ENCODE measurements at regions not wholly inside any gene's neighbourhood (a gene's known extent, or its start where the extent isn't known, plus 50 kb on each side); places are given as distances from the start of the nearest gene placed in this dataset.

GRCh38 chr7:149552799-149553198, 55.2 kb upstream of the ZNF746 start:
- Histone ChIP-seq H3K27me3 (ENCODE audit: control insufficient read depth in 1 of 2, insufficient read depth in 2 of 2, low read length in 2 of 2) (no peaks in the 10 kb centered on the region), H3K79me2 (ENCODE audit: insufficient read depth, low read length) (no peaks in the 10 kb centered on the region), H3K4me3 (replicated peaks in 1 of 3; ENCODE audit: insufficient read depth in 1 of 3, low read depth in 2 of 3, low read length in 3 of 3) (no peak overlapping the region), H2AFZ (ENCODE audit: low read length) (no peak overlapping the region), H3K36me3 (replicated peaks in 1 of 2; ENCODE audit: control insufficient read depth in 1 of 2, insufficient read depth in 2 of 2, low read length in 2 of 2) (peaks cover 17 to 59% of the 10 kb centered on the region in 2 experiments), H3K9ac (ENCODE audit: insufficient read depth, low read depth, low read length) (no peak overlapping the region), H3K4me2 (ENCODE audit: low read depth, low read length) (no peak overlapping the region), H3K9me3 (ENCODE audit: low read length) (no peaks in the 10 kb centered on the region), H3K4me1 (ENCODE audit: insufficient read depth, low read length) (no peaks in the 10 kb centered on the region), H4K20me1 (ENCODE audit: insufficient read depth, low read length) (no peaks in the 10 kb centered on the region), H3K27ac (ENCODE audit: extremely low read length, insufficient read depth, low read length) (no peak overlapping the region)
- POLR2A ChIA-PET, result no interaction called here
- in situ Hi-C loops (cut with HindIII; ENCODE audit: extremely low pct_ligation_motif_present, low pct_unique_long_range_greater_than_20kb), result no loop called here
- no peak for DNase-seq (ENCODE audit: low spot score)
- intact Hi-C loops (cut with micrococcal nuclease; ENCODE audit: unreplicated experiment), result no loop called here
- CTCF ChIA-PET (ENCODE audit: low intra/inter-chr PET ratio, low total read pairs), result no interaction called here
- no peak for FAIRE-seq
- no TSS peak for BruUV-seq (replicated peaks)
- ATAC-seq, result no peak
- WGBS (ENCODE audit: low lambda C conversion rate), result 94% methylated on average over 3 of the region's 3 CpGs
- TF ChIP-seq ZNF598 (CRISPR knock-in tag; IDR thresholded peaks at IDR 0.05; ENCODE audit: borderline replicate concordance) (no peak), ZNF296 (CRISPR knock-in tag; conservative IDR thresholded peaks at IDR 0.05) (no peak), ZNF441 (CRISPR knock-in tag; IDR thresholded peaks at IDR 0.05; ENCODE audit: borderline replicate concordance) (no peak), RBFOX2 (IDR thresholded peaks at IDR 0.05; ENCODE audit: low read depth, low read length) (no peak), ZNF253 (CRISPR knock-in tag; IDR thresholded peaks at IDR 0.05; ENCODE audit: borderline replicate concordance) (no peak), ZFP36L1 (CRISPR knock-in tag; IDR thresholded peaks at IDR 0.05) (no peak), ZBTB46 (CRISPR knock-in tag; IDR thresholded peaks at IDR 0.05; ENCODE audit: borderline replicate concordance) (no peak), ZNF672 (CRISPR knock-in tag; IDR thresholded peaks at IDR 0.05) (no peak), ZNF264 (CRISPR knock-in tag; IDR thresholded peaks at IDR 0.05) (no peak), ELF4 (CRISPR knock-in tag; IDR thresholded peaks at IDR 0.05; ENCODE audit: borderline replicate concordance) (no peak), ZHX2 (IDR thresholded peaks at IDR 0.05; ENCODE audit: low read depth) (no peak), ZHX2 (CRISPR knock-in tag; IDR thresholded peaks at IDR 0.05; ENCODE audit: borderline replicate concordance) (no peak), ZNF691 (CRISPR knock-in tag; IDR thresholded peaks at IDR 0.05; ENCODE audit: borderline replicate concordance, low read depth) (no peak), HNF4A (CRISPR knock-in tag; IDR thresholded peaks at IDR 0.05) (no peak), ARID3A (IDR thresholded peaks at IDR 0.05; ENCODE audit: low read depth, low read length) (no peak), ZNF382 (CRISPR knock-in tag; IDR thresholded peaks at IDR 0.05; ENCODE audit: borderline replicate concordance) (no peak)

All from HepG2 (cell line).